ENCODE measurements at regions not wholly inside any gene's neighbourhood (a gene's known extent, or its start where the extent isn't known, plus 50 kb on each side); places are given as distances from the start of the nearest gene placed in this dataset.

DNA sequence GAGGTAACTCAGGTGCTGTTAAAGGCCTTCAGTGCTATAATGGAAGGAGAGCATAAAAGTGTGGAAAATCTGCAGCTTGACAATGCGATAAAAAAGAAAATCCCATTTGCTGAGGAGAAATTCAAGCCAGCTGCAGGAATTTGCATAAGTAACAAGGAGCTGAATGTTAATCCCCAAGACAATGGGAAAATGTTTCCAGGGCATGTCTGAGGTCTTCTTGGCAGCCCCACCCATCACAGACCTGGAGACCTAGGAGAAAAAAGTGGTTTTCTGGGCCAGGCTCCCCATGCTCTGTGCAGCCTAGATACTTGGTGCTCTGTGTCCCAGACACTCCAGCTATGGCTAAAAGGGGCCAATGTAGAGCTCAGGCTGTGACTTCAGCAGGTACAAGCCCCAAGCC lies 1159.6 kb downstream of the CDH18 start (continued):
- TF ChIP-seq ZNF211 (tag by site-specific recombination; IDR thresholded peaks at IDR 0.05; ENCODE audit: low read depth) (no peak), ZNF280C (tag by site-specific recombination; IDR thresholded peaks at IDR 0.05) (no peak), ZNF785 (tag by site-specific recombination; IDR thresholded peaks at IDR 0.05) (no peak)

DNA sequence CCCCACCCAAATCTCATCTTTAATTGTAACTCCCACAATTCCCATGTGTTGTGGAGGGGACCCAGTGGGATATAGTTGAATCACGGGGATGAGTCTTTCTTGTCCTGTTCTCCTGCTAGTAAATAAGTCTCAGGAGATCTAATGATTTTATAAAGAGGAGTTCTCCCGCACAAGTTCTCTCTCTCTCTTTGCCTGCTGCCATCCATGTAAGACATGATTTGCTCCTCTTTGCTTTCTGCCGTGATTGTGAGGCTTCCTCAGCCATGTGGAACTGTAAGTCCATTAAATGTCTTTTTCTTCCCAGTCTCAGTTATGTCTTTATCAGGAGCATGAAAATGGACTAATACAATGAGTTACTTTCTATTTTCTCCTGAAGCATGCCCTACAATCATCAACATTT lies 1158.5 kb downstream of the CDH18 start:
- no peak for TF ChIP-seq ZNF664 (tag by site-specific recombination; IDR thresholded peaks at IDR 0.05)
- TF ChIP-seq MYNN (tag by site-specific recombination; IDR thresholded peaks at IDR 0.05; ENCODE audit: borderline replicate concordance) = no peak
- TF ChIP-seq ZNF473 (tag by site-specific recombination; IDR thresholded peaks at IDR 0.05) = no peak
- no peak for TF ChIP-seq KLF10 (tag by site-specific recombination; IDR thresholded peaks at IDR 0.05)
- TF ChIP-seq SALL2 (tag by site-specific recombination; IDR thresholded peaks at IDR 0.05; ENCODE audit: borderline replicate concordance) = no peak
- no peak for TF ChIP-seq ZNF366 (tag by site-specific recombination; conservative IDR thresholded peaks at IDR 0.05)
- no peak for TF ChIP-seq PRDM1 (tag by site-specific recombination; IDR thresholded peaks at IDR 0.05)
- TF ChIP-seq ZNF843 (tag by site-specific recombination; IDR thresholded peaks at IDR 0.05) = no peak
- no peak for TF ChIP-seq ZNF521 (tag by site-specific recombination; IDR thresholded peaks at IDR 0.05)
- no peak for TF ChIP-seq SP7 (tag by site-specific recombination; IDR thresholded peaks at IDR 0.05)
- no peak for TF ChIP-seq ZNF558 (tag by site-specific recombination; IDR thresholded peaks at IDR 0.05)
- TF ChIP-seq ZNF660 (tag by site-specific recombination; IDR thresholded peaks at IDR 0.05) = no peak
- TF ChIP-seq WT1 (tag by site-specific recombination; IDR thresholded peaks at IDR 0.05) = no peak
- POLR2A ChIA-PET = no interaction called here
- CTCF ChIA-PET = no interaction called here
- Histone ChIP-seq H3K4me3 (ENCODE audit: low read depth, low read length) (no peak overlapping the region), H3K36me3 (ENCODE audit: control insufficient read depth in 2 of 2, insufficient read depth in 1 of 2, low read length in 2 of 2) (no peaks in the 10 kb centered on the region), H3K27ac (ENCODE audit: extremely low read depth, low read depth, low read length) (no peak overlapping the region), H3K4me1 (ENCODE audit: control insufficient read depth, insufficient read depth, low read length) (no peaks in the 10 kb centered on the region), H3K9me3 (ENCODE audit: control insufficient read depth, insufficient read depth, low read depth, low read length) (no peaks in the 10 kb centered on the region)

GRCh38 chr5:18850216-18850615 lies 1137.8 kb downstream of the CDH18 start:
- H3K4me3 ChIP-seq (ENCODE audit: low read depth, low read length) = no peak overlapping the region
- CTCF ChIA-PET = no interaction called here

More at GRCh38 chr5:18850216-18850615, 1137.8 kb downstream of the CDH18 start:
- POLR2A ChIA-PET = no interaction called here
- no peaks in the 10 kb centered on the region for H3K4me1 ChIP-seq (ENCODE audit: control insufficient read depth, insufficient read depth, low read length)
- no peak overlapping the region for H3K27ac ChIP-seq (ENCODE audit: extremely low read depth, low read depth, low read length)
- TF ChIP-seq ZNF560 (tag by site-specific recombination; IDR thresholded peaks at IDR 0.05; ENCODE audit: borderline replicate concordance) (no peak), MYNN (tag by site-specific recombination; IDR thresholded peaks at IDR 0.05; ENCODE audit: borderline replicate concordance) (no peak), ZNF791 (tag by site-specific recombination; IDR thresholded peaks at IDR 0.05) (no peak), ZNF626 (tag by site-specific recombination; IDR thresholded peaks at IDR 0.05) (no peak), GLIS1 (tag by site-specific recombination; IDR thresholded peaks at IDR 0.05) (no peak), MEIS1 (CRISPR knock-in tag; IDR thresholded peaks at IDR 0.05; ENCODE audit: borderline replicate concordance) (no peak), OSR2 (tag by site-specific recombination; IDR thresholded peaks at IDR 0.05) (no peak), ZBTB48 (tag by site-specific recombination; IDR thresholded peaks at IDR 0.05) (no peak), ZNF776 (tag by site-specific recombination; IDR thresholded peaks at IDR 0.05; ENCODE audit: borderline replicate concordance) (no peak), ZNF701 (tag by site-specific recombination; IDR thresholded peaks at IDR 0.05) (no peak), ZNF24 (tag by site-specific recombination; IDR thresholded peaks at IDR 0.05) (no peak), ZNF677 (tag by site-specific recombination; IDR thresholded peaks at IDR 0.05) (no peak), ZBTB1 (tag by site-specific recombination; IDR thresholded peaks at IDR 0.05) (no peak), REPIN1 (tag by site-specific recombination; IDR thresholded peaks at IDR 0.05; ENCODE audit: low read depth) (no peak), ZNF223 (tag by site-specific recombination; IDR thresholded peaks at IDR 0.05) (no peak), ZNF670 (tag by site-specific recombination; IDR thresholded peaks at IDR 0.05; ENCODE audit: low read depth) (no peak), RBAK (tag by site-specific recombination; IDR thresholded peaks at IDR 0.05) (no peak), HOXA7 (CRISPR knock-in tag; IDR thresholded peaks at IDR 0.05; ENCODE audit: borderline replicate concordance) (no peak)
- TF ChIP-seq, protein P1, sequence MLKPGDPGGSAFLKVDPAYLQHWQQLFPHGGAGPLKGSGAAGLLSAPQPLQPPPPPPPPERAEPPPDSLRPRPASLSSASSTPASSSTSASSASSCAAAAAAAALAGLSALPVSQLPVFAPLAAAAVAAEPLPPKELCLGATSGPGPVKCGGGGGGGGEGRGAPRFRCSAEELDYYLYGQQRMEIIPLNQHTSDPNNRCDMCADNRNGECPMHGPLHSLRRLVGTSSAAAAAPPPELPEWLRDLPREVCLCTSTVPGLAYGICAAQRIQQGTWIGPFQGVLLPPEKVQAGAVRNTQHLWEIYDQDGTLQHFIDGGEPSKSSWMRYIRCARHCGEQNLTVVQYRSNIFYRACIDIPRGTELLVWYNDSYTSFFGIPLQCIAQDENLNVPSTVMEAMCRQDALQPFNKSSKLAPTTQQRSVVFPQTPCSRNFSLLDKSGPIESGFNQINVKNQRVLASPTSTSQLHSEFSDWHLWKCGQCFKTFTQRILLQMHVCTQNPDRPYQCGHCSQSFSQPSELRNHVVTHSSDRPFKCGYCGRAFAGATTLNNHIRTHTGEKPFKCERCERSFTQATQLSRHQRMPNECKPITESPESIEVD (tag by site-specific recombination; IDR thresholded peaks at IDR 0.05) = no peak
- no peaks in the 10 kb centered on the region for H3K9me3 ChIP-seq (ENCODE audit: control insufficient read depth, insufficient read depth, low read depth, low read length)
- H3K36me3 ChIP-seq (ENCODE audit: control insufficient read depth in 2 of 2, insufficient read depth in 1 of 2, low read length in 2 of 2) = no peaks in the 10 kb centered on the region

Measured in HEK293 (cell line).